Stimulated activated CD4-positive, alpha-beta T cell treated with anti-CD3 and anti-CD28 coated beads, Interleukin-2, amount 100 ng/mL, for 48 hours (primary cell): ENCODE measurements at regions not wholly inside any gene's neighbourhood (a gene's known extent, or its start where the extent isn't known, plus 50 kb on each side); places are given as distances from the start of the nearest gene placed in this dataset.

Source experiments
- DNase-seq, 2 donors: peaks; one replicate each; pipeline ENCODE4 v3.0.0-alpha.2; 2020

- DNase-seq = no peak
Measured at GRCh38 chr10:36271627-36272340, 629.7 kb upstream of the FZD8 start.

GRCh38 chr10:36269222-36269621, 627.1 kb upstream of the FZD8 start:
- no peak for DNase-seq

GRCh38 chr10:36266923-36267322, 624.8 kb upstream of the FZD8 start:
- no peak for DNase-seq

- DNase-seq = no peak
Measured at GRCh38 chr10:36265741-36266140, 623.6 kb upstream of the FZD8 start.

GRCh38 chr10:36263871-36264270, 621.8 kb upstream of the FZD8 start:
- no peak for DNase-seq

GRCh38 chr10:36256948-36257356, 614.9 kb upstream of the FZD8 start:
- no peak for DNase-seq

- no peak for DNase-seq
Measured at GRCh38 chr10:36256166-36256565, 614.1 kb upstream of the FZD8 start.

- DNase-seq = no peak
Measured at GRCh38 chr10:36254199-36254598, 612.1 kb upstream of the FZD8 start.

- DNase-seq = no peak
Measured at GRCh38 chr10:36253731-36254130, 611.6 kb upstream of the FZD8 start.

- no peak for DNase-seq
Measured at GRCh38 chr10:36251068-36251467, 609.0 kb upstream of the FZD8 start.

- no peak for DNase-seq
Measured at GRCh38 chr10:36248304-36248981, 606.3 kb upstream of the FZD8 start.

- no peak for DNase-seq
Measured at GRCh38 chr10:36247478-36247877, 605.4 kb upstream of the FZD8 start.

- no peak for DNase-seq
Measured at GRCh38 chr10:36236931-36237330, 594.8 kb upstream of the FZD8 start.

GRCh38 chr10:36236341-36236740, 594.2 kb upstream of the FZD8 start:
- no peak for DNase-seq

- DNase-seq = no peak
Measured at GRCh38 chr10:36232935-36233334, 590.8 kb upstream of the FZD8 start.

GRCh38 chr10:36224431-36224985, 582.4 kb upstream of the FZD8 start:
- DNase-seq = no peak

- DNase-seq = no peak
Measured at GRCh38 chr10:36221101-36221500, 579.0 kb upstream of the FZD8 start.

- DNase-seq = no peak
Measured at GRCh38 chr10:36220151-36220550, 578.1 kb upstream of the FZD8 start.

GRCh38 chr10:36211856-36212255, 569.8 kb upstream of the FZD8 start:
- DNase-seq = no peak

- no peak for DNase-seq
Measured at GRCh38 chr10:36209480-36209879, 567.4 kb upstream of the FZD8 start.

GRCh38 chr10:36202881-36203280, 560.8 kb upstream of the FZD8 start:
- DNase-seq = no peak

GRCh38 chr10:36200577-36200976, 558.5 kb upstream of the FZD8 start:
- no peak for DNase-seq

GRCh38 chr10:36198322-36198721, 556.2 kb upstream of the FZD8 start:
- no peak for DNase-seq

GRCh38 chr10:36195364-36195763, 553.3 kb upstream of the FZD8 start:
- no peak for DNase-seq
